Parathyroid adenoma (tissue), 2 donors: ENCODE measurements at regions not wholly inside any gene's neighbourhood (a gene's known extent, or its start where the extent isn't known, plus 50 kb on each side); places are given as distances from the start of the nearest gene placed in this dataset.

Source experiments
- H2AFZ ChIP-seq: fragments of 300-600 bp; sonication (generic); one replicate; pipeline ENCODE4 v1.7.0; 2017; ENCODE audit warnings: antibody characterized with exemption, mild to moderate bottlenecking
- H3K27ac ChIP-seq: fragments of 300-600 bp; sonication (generic); one replicate; pipeline ENCODE4 v1.7.0; 2017
- H3K27me3 ChIP-seq: fragments of 300-600 bp; sonication (generic); one replicate; pipeline ENCODE4 v1.7.0; 2017; ENCODE audit warnings: low read length; ENCODE audit not compliant: control insufficient read depth, insufficient read depth
- H3K36me3 ChIP-seq: fragments of 300-600 bp; sonication (generic); one replicate; pipeline ENCODE4 v1.7.0; 2017; ENCODE audit warnings: low read length; ENCODE audit not compliant: control insufficient read depth, insufficient read depth
- H3K4me1 ChIP-seq: fragments of 300-600 bp; sonication (generic); one replicate; pipeline ENCODE4 v1.7.0; 2017; ENCODE audit warnings: control low read depth
- H3K4me2 ChIP-seq: fragments of 300-600 bp; sonication (generic); one replicate; pipeline ENCODE4 v1.7.0; 2017; ENCODE audit warnings: low read length
- H3K4me3 ChIP-seq: fragments of 300-600 bp; sonication (generic); one replicate; pipeline ENCODE4 v1.7.0; 2017; ENCODE audit warnings: low read depth, low read length
- H3K79me2 ChIP-seq: fragments of 300-600 bp; sonication (generic); one replicate; pipeline ENCODE4 v1.7.0; 2017; ENCODE audit warnings: control low read depth
- H3K9ac ChIP-seq: fragments of 300-600 bp; sonication (generic); one replicate; pipeline ENCODE4 v1.7.0; 2017; ENCODE audit warnings: mild to moderate bottlenecking
- H3K9me3 ChIP-seq: fragments of 300-600 bp; sonication (generic); one replicate; pipeline ENCODE4 v1.7.0; 2017; ENCODE audit warnings: low read length; ENCODE audit not compliant: control insufficient read depth
- TF ChIP-seq, protein P1 (sequence below): fragments of 300-600 bp; sonication (generic); IDR thresholded peaks from one replicate; pipeline ENCODE4 v1.7.0; 2017; ENCODE audit warnings: antibody characterized with exemption, mild to moderate bottlenecking
- donor health status: primary hyperparathyroidism.

- no peaks in the 10 kb centered on the region for H3K79me2 ChIP-seq
- TF ChIP-seq, protein P1, sequence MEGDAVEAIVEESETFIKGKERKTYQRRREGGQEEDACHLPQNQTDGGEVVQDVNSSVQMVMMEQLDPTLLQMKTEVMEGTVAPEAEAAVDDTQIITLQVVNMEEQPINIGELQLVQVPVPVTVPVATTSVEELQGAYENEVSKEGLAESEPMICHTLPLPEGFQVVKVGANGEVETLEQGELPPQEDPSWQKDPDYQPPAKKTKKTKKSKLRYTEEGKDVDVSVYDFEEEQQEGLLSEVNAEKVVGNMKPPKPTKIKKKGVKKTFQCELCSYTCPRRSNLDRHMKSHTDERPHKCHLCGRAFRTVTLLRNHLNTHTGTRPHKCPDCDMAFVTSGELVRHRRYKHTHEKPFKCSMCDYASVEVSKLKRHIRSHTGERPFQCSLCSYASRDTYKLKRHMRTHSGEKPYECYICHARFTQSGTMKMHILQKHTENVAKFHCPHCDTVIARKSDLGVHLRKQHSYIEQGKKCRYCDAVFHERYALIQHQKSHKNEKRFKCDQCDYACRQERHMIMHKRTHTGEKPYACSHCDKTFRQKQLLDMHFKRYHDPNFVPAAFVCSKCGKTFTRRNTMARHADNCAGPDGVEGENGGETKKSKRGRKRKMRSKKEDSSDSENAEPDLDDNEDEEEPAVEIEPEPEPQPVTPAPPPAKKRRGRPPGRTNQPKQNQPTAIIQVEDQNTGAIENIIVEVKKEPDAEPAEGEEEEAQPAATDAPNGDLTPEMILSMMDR = no peak
- H2AFZ ChIP-seq = no peak overlapping the region
- no peak overlapping the region for H3K27ac ChIP-seq
- H3K4me1 ChIP-seq = no peaks in the 10 kb centered on the region
- no peak overlapping the region for H3K4me3 ChIP-seq
- no peaks in the 10 kb centered on the region for H3K27me3 ChIP-seq
- no peak overlapping the region for H3K9ac ChIP-seq
- no peaks in the 10 kb centered on the region for H3K36me3 ChIP-seq
- H3K4me2 ChIP-seq = no peak overlapping the region
- no peaks in the 10 kb centered on the region for H3K9me3 ChIP-seq
These were observed 218.9 kb upstream of the NCKAP5 start for GRCh38 chr2:133787207-133787606.

- H3K27me3 ChIP-seq = no peaks in the 10 kb centered on the region
- no peaks in the 10 kb centered on the region for H3K4me1 ChIP-seq
- H3K27ac ChIP-seq = no peak overlapping the region
- no peak overlapping the region for H3K9ac ChIP-seq
- no peaks in the 10 kb centered on the region for H3K9me3 ChIP-seq
- no peak overlapping the region for H3K4me3 ChIP-seq
- H2AFZ ChIP-seq = no peak overlapping the region
- H3K36me3 ChIP-seq = no peaks in the 10 kb centered on the region
- H3K4me2 ChIP-seq = no peak overlapping the region
- TF ChIP-seq, protein P1 = no peak
- no peaks in the 10 kb centered on the region for H3K79me2 ChIP-seq
These were observed 219.4 kb upstream of the NCKAP5 start for GRCh38 chr2:133787651-133788050.

GRCh38 chr2:133788386-133788785, 220.1 kb upstream of the NCKAP5 start:
- Histone ChIP-seq H3K4me1 (no peaks in the 10 kb centered on the region), H3K4me2 (no peak overlapping the region), H3K9ac (no peak overlapping the region), H2AFZ (no peak overlapping the region), H3K9me3 (no peaks in the 10 kb centered on the region), H3K27ac (no peak overlapping the region), H3K36me3 (no peaks in the 10 kb centered on the region), H3K27me3 (no peaks in the 10 kb centered on the region), H3K4me3 (no peak overlapping the region), H3K79me2 (no peaks in the 10 kb centered on the region)
- TF ChIP-seq, protein P1 = no peak

GRCh38 chr2:133789743-133790142, 221.5 kb upstream of the NCKAP5 start:
- Histone ChIP-seq H3K4me1 (no peaks in the 10 kb centered on the region), H3K27ac (no peak overlapping the region)
- TF ChIP-seq, protein P1 = no peak

DNA sequence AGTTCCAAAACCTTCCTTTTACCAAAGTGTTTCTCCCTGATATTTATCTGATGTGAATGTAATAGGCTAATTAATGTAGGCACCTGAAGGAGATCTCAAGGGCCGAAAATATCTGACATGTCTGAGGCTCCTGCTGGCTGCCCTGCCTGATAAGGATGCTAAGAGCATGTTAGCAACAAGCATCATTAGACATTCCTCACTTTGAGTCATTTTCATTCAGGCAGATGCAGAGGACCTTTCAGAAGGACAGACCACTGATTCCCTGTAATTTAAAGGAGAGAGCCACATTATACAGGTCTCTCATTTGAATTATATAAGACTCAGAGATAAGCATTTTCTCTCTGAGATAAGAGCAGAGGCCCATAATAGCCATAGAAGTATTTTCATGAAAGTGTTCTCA, 222.4 kb upstream of the NCKAP5 start:
- H3K4me1 ChIP-seq = no peaks in the 10 kb centered on the region
- no peaks in the 10 kb centered on the region for H3K9me3 ChIP-seq
- H3K9ac ChIP-seq = no peak overlapping the region
- no peaks in the 10 kb centered on the region for H3K79me2 ChIP-seq
- no peaks in the 10 kb centered on the region for H3K27me3 ChIP-seq
- no peak overlapping the region for H3K27ac ChIP-seq
- H3K36me3 ChIP-seq = no peaks in the 10 kb centered on the region
- TF ChIP-seq, protein P1 = no peak
- H3K4me2 ChIP-seq = no peak overlapping the region
- H2AFZ ChIP-seq = no peak overlapping the region
- no peak overlapping the region for H3K4me3 ChIP-seq

More at GRCh38 chr2:133789743-133790142, 221.5 kb upstream of the NCKAP5 start:
- Histone ChIP-seq H3K9ac (no peak overlapping the region), H3K79me2 (no peaks in the 10 kb centered on the region), H3K27me3 (no peaks in the 10 kb centered on the region), H3K36me3 (no peaks in the 10 kb centered on the region), H2AFZ (no peak overlapping the region), H3K4me3 (no peak overlapping the region), H3K4me2 (no peak overlapping the region), H3K9me3 (no peaks in the 10 kb centered on the region)
